ENCODE measurements at regions not wholly inside any gene's neighbourhood (a gene's known extent, or its start where the extent isn't known, plus 50 kb on each side); places are given as distances from the start of the nearest gene placed in this dataset.

DNA sequence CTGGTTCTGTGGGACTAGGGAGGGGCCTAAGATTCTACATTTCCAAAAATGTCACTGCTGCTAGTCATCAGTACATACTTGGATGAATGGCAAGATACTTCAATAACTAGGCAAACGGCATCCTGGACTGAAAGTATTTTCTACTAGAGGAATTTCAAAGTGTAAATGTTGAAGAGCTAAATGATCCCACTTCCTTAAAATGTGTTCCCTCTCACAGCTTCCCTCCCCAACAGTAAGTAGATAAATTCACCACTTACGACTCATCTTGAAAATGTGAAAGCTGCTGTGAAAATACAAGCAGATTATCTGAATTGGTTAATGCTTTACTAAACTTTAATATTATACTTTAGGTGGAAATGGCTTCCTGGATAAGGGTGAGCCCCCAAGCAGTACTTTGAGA lies 1571.5 kb upstream of the WWC1 start:
- DNase-seq (ENCODE audit: low spot score) = no peak
- TF ChIP-seq GABPA (IDR thresholded peaks at IDR 0.05 in 1 of 2, conservative IDR thresholded peaks at IDR 0.05 in 1 of 2) (no peak), TAF1 (conservative IDR thresholded peaks at IDR 0.05) (no peak), YY1 (IDR thresholded peaks at IDR 0.05) (no peak), RXRA (IDR thresholded peaks at IDR 0.05) (no peak), FOXA2 (IDR thresholded peaks at IDR 0.05) (no peak), FOXA1 (IDR thresholded peaks at IDR 0.05) (no peak)
- TF ChIP-seq, protein P1, sequence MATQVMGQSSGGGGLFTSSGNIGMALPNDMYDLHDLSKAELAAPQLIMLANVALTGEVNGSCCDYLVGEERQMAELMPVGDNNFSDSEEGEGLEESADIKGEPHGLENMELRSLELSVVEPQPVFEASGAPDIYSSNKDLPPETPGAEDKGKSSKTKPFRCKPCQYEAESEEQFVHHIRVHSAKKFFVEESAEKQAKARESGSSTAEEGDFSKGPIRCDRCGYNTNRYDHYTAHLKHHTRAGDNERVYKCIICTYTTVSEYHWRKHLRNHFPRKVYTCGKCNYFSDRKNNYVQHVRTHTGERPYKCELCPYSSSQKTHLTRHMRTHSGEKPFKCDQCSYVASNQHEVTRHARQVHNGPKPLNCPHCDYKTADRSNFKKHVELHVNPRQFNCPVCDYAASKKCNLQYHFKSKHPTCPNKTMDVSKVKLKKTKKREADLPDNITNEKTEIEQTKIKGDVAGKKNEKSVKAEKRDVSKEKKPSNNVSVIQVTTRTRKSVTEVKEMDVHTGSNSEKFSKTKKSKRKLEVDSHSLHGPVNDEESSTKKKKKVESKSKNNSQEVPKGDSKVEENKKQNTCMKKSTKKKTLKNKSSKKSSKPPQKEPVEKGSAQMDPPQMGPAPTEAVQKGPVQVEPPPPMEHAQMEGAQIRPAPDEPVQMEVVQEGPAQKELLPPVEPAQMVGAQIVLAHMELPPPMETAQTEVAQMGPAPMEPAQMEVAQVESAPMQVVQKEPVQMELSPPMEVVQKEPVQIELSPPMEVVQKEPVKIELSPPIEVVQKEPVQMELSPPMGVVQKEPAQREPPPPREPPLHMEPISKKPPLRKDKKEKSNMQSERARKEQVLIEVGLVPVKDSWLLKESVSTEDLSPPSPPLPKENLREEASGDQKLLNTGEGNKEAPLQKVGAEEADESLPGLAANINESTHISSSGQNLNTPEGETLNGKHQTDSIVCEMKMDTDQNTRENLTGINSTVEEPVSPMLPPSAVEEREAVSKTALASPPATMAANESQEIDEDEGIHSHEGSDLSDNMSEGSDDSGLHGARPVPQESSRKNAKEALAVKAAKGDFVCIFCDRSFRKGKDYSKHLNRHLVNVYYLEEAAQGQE (IDR thresholded peaks at IDR 0.05) = no peak
- TF ChIP-seq, protein P2, sequence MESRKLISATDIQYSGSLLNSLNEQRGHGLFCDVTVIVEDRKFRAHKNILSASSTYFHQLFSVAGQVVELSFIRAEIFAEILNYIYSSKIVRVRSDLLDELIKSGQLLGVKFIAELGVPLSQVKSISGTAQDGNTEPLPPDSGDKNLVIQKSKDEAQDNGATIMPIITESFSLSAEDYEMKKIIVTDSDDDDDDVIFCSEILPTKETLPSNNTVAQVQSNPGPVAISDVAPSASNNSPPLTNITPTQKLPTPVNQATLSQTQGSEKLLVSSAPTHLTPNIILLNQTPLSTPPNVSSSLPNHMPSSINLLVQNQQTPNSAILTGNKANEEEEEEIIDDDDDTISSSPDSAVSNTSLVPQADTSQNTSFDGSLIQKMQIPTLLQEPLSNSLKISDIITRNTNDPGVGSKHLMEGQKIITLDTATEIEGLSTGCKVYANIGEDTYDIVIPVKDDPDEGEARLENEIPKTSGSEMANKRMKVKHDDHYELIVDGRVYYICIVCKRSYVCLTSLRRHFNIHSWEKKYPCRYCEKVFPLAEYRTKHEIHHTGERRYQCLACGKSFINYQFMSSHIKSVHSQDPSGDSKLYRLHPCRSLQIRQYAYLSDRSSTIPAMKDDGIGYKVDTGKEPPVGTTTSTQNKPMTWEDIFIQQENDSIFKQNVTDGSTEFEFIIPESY (IDR thresholded peaks at IDR 0.05) = no peak
- TF ChIP-seq, protein P3, sequence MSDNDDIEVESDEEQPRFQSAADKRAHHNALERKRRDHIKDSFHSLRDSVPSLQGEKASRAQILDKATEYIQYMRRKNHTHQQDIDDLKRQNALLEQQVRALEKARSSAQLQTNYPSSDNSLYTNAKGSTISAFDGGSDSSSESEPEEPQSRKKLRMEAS (IDR thresholded peaks at IDR 0.05) = no peak
- TF ChIP-seq, protein P4, sequence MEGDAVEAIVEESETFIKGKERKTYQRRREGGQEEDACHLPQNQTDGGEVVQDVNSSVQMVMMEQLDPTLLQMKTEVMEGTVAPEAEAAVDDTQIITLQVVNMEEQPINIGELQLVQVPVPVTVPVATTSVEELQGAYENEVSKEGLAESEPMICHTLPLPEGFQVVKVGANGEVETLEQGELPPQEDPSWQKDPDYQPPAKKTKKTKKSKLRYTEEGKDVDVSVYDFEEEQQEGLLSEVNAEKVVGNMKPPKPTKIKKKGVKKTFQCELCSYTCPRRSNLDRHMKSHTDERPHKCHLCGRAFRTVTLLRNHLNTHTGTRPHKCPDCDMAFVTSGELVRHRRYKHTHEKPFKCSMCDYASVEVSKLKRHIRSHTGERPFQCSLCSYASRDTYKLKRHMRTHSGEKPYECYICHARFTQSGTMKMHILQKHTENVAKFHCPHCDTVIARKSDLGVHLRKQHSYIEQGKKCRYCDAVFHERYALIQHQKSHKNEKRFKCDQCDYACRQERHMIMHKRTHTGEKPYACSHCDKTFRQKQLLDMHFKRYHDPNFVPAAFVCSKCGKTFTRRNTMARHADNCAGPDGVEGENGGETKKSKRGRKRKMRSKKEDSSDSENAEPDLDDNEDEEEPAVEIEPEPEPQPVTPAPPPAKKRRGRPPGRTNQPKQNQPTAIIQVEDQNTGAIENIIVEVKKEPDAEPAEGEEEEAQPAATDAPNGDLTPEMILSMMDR (IDR thresholded peaks at IDR 0.05; ENCODE audit: low read depth, low read length, missing input control) = no peak
- TF ChIP-seq, protein P5, sequence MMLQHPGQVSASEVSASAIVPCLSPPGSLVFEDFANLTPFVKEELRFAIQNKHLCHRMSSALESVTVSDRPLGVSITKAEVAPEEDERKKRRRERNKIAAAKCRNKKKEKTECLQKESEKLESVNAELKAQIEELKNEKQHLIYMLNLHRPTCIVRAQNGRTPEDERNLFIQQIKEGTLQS (IDR thresholded peaks at IDR 0.05) = no peak
- WGBS = 88% methylated on average over 2 of the region's 2 CpGs
- H3K36me3 ChIP-seq (ENCODE audit: control insufficient read depth in 4 of 4, insufficient read depth in 3 of 4, low read depth in 1 of 4, low read length in 3 of 4) = no peaks in the 10 kb centered on the region
- no peaks in the 10 kb centered on the region for H3K27me3 ChIP-seq (ENCODE audit: control insufficient read depth in 4 of 4, insufficient read depth in 4 of 4, low read length in 3 of 4)
- H3K4me3 ChIP-seq (ENCODE audit: low read depth in 1 of 3, low read length in 3 of 3) = no peak overlapping the region
- H3K9me3 ChIP-seq (ENCODE audit: control insufficient read depth in 4 of 4, low read length in 3 of 4) = no peaks in the 10 kb centered on the region
- no peak overlapping the region for H3K9ac ChIP-seq (ENCODE audit: low read depth in 1 of 2, low read length in 2 of 2)
- H3K4me1 ChIP-seq (ENCODE audit: control insufficient read depth in 4 of 4, insufficient read depth in 4 of 4, low read length in 3 of 4) = peaks cover 5 to 27% (median 22%) of the 10 kb centered on the region in 4 donors
- no peak overlapping the region for H3K27ac ChIP-seq (ENCODE audit: low read depth in 1 of 2, low read length in 2 of 2)

DNA sequence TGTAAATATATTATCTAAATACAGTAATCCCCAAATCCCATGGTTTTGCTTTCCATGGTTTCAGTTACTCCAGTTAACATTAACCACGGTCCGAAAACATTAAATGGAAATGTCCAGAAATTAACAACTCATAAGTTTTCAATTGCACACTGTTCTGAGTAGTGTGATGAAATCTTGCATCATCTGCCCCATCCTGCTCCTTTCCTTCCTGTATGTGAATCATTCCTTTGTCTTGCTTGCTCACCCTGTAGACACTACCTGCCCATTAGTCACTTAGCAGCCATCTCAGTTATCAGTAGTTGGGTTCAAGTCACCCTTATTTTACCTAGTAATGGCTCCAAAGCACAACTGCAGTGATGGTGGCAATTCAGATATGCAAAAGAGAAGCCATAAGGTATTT lies 1568.5 kb upstream of the WWC1 start:
- TF ChIP-seq, protein P5 (IDR thresholded peaks at IDR 0.05) = peak; percentile 46
- no peak for TF ChIP-seq SP1 (IDR thresholded peaks at IDR 0.05)
- H3K9ac ChIP-seq (ENCODE audit: low read depth in 1 of 2, low read length in 2 of 2) = no peak overlapping the region
- DNase-seq (ENCODE audit: low spot score) = no peak
- H3K4me1 ChIP-seq (ENCODE audit: control insufficient read depth in 4 of 4, insufficient read depth in 4 of 4, low read length in 3 of 4) = peaks cover 3 to 18% (median 16%) of the 10 kb centered on the region in 4 donors
- no peak overlapping the region for H3K27ac ChIP-seq (ENCODE audit: low read depth in 1 of 2, low read length in 2 of 2)
- no peaks in the 10 kb centered on the region for H3K9me3 ChIP-seq (ENCODE audit: control insufficient read depth in 4 of 4, low read length in 3 of 4)
- no peak overlapping the region for H3K4me3 ChIP-seq (ENCODE audit: low read depth in 1 of 3, low read length in 3 of 3)
- no peaks in the 10 kb centered on the region for H3K27me3 ChIP-seq (ENCODE audit: control insufficient read depth in 4 of 4, insufficient read depth in 4 of 4, low read length in 3 of 4)
- WGBS = 97% methylated on average over 2 of the region's 2 CpGs
- H3K36me3 ChIP-seq (ENCODE audit: control insufficient read depth in 4 of 4, insufficient read depth in 3 of 4, low read depth in 1 of 4, low read length in 3 of 4) = no peaks in the 10 kb centered on the region

Measured in liver (tissue), 8 donors.